SJCRH30 (cell line): ENCODE measurements at regions not wholly inside any gene's neighbourhood (a gene's known extent, or its start where the extent isn't known, plus 50 kb on each side); places are given as distances from the start of the nearest gene placed in this dataset.

Source experiments
- DNase-seq, 2 experiments: peaks; one replicate each; pipeline ENCODE4 v3.0.0-alpha.2; 2015 to 2020
- H3K27ac ChIP-seq: fragments of 250-450 bp; sonication (Bioruptor Pico); 2 replicates; pipeline ENCODE4 v1.5.1; 2020; ENCODE audit warnings: mild to moderate bottlenecking, moderate library complexity
- H3K27me3 ChIP-seq: fragments of 250-450 bp; sonication (Bioruptor Pico); 2 replicates; pipeline ENCODE4 v1.5.1; 2020; ENCODE audit warnings: mild to moderate bottlenecking, moderate library complexity
- H3K36me3 ChIP-seq: fragments of 250-450 bp; sonication (Bioruptor Pico); 2 replicates; pipeline ENCODE4 v1.5.1; 2020; ENCODE audit warnings: mild to moderate bottlenecking, moderate library complexity
- H3K4me1 ChIP-seq: fragments of 250-450 bp; sonication (Bioruptor Pico); 2 replicates; pipeline ENCODE4 v1.5.1; 2020; ENCODE audit warnings: mild to moderate bottlenecking, moderate library complexity
- H3K4me3 ChIP-seq: fragments of 250-450 bp; sonication (Bioruptor Pico); 2 replicates; pipeline ENCODE4 v1.5.1; 2020; ENCODE audit warnings: mild to moderate bottlenecking, moderate library complexity
- H3K9me3 ChIP-seq: fragments of 250-450 bp; sonication (Bioruptor Pico); replicated peaks from 2 replicates; pipeline ENCODE4 v1.5.1; 2020; ENCODE audit warnings: mild to moderate bottlenecking, moderate library complexity

- no peak overlapping the region for H3K4me3 ChIP-seq
- no peaks in the 10 kb centered on the region for H3K27me3 ChIP-seq
- H3K4me1 ChIP-seq: no peaks in the 10 kb centered on the region
- no peak for DNase-seq
- no peaks in the 10 kb centered on the region for H3K9me3 ChIP-seq
- no peaks in the 10 kb centered on the region for H3K36me3 ChIP-seq
- H3K27ac ChIP-seq: no peak overlapping the region
Observed at GRCh38 chr18:42137693-42138375, 182.8 kb downstream of the PIK3C3 start.

- Histone ChIP-seq H3K27me3 (no peaks in the 10 kb centered on the region), H3K4me3 (no peak overlapping the region), H3K4me1 (no peaks in the 10 kb centered on the region), H3K9me3 (no peaks in the 10 kb centered on the region), H3K36me3 (no peaks in the 10 kb centered on the region), H3K27ac (no peak overlapping the region)
- peak; percentile 4 to 6 for DNase-seq
Observed at GRCh38 chr18:42141439-42141838, 186.4 kb downstream of the PIK3C3 start.

DNA sequence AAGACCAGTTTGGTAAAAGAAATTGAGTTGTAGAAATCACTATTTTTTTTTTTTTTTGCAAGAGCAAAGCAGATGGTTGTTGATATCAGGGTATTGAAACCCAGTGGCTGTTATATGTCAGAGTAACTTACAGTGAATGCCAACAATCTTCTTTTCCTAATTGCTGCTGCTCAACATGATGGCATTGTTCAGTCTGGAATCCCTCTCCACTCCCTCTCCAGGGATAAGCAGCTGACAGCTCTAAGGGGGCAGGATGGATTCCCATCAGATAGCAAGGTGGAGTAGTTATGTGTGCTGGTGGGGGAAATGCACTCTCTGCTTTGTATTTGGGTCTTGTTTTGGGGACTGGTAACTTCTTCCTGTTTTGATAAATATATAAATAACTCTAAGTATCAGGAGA lies 200.0 kb downstream of the PIK3C3 start:
- no peaks in the 10 kb centered on the region for H3K27me3 ChIP-seq
- H3K4me1 ChIP-seq: peaks cover 3% of the 10 kb centered on the region
- DNase-seq: no peak
- H3K27ac ChIP-seq: no peak overlapping the region
- no peaks in the 10 kb centered on the region for H3K9me3 ChIP-seq
- H3K36me3 ChIP-seq: no peaks in the 10 kb centered on the region
- H3K4me3 ChIP-seq: no peak overlapping the region

GRCh38 chr18:42156281-42156680 lies 201.2 kb downstream of the PIK3C3 start:
- H3K27ac ChIP-seq: no peak overlapping the region
- peaks cover 3% of the 10 kb centered on the region for H3K4me1 ChIP-seq
- no peaks in the 10 kb centered on the region for H3K36me3 ChIP-seq
- H3K27me3 ChIP-seq: no peaks in the 10 kb centered on the region
- no peaks in the 10 kb centered on the region for H3K9me3 ChIP-seq
- H3K4me3 ChIP-seq: no peak overlapping the region
- no peak for DNase-seq

GRCh38 chr18:42157420-42157819 lies 202.4 kb downstream of the PIK3C3 start:
- Histone ChIP-seq H3K27me3 (no peaks in the 10 kb centered on the region), H3K4me1 (peaks cover 3% of the 10 kb centered on the region), H3K4me3 (no peak overlapping the region), H3K27ac (no peak overlapping the region), H3K36me3 (no peaks in the 10 kb centered on the region), H3K9me3 (no peaks in the 10 kb centered on the region)
- DNase-seq: no peak

DNA sequence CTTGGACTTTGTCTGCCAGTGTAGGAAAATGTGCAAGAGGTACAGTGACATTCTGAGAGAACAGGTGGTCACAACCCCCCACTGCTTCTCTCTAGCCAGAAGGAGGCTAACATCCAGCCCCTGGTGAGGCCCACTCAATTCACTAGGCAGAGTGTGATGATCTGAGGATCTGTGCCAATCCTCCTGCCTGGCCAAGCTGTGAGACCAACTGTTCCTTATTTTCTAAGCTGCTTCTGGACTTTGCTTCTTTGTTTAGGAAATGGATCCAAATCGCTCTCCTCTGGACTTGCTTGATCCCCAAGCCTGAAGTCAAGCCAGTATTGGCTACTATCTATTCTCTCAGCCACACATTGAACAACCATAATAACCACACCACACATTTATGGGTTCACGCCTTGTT lies 202.8 kb downstream of the PIK3C3 start:
- peak; percentile 6 to 27 for DNase-seq
- H3K4me3 ChIP-seq: no peak overlapping the region
- no peak overlapping the region for H3K27ac ChIP-seq
- H3K27me3 ChIP-seq: no peaks in the 10 kb centered on the region
- H3K36me3 ChIP-seq: no peaks in the 10 kb centered on the region
- H3K4me1 ChIP-seq: peaks cover 3% of the 10 kb centered on the region
- H3K9me3 ChIP-seq: no peaks in the 10 kb centered on the region

GRCh38 chr18:42159146-42159545 lies 204.1 kb downstream of the PIK3C3 start:
- no peaks in the 10 kb centered on the region for H3K36me3 ChIP-seq
- no peaks in the 10 kb centered on the region for H3K27me3 ChIP-seq
- no peak for DNase-seq
- H3K27ac ChIP-seq: no peak overlapping the region
- no peaks in the 10 kb centered on the region for H3K9me3 ChIP-seq
- H3K4me1 ChIP-seq: peaks cover 8% of the 10 kb centered on the region
- H3K4me3 ChIP-seq: no peak overlapping the region

GRCh38 chr18:42163321-42163720 lies 208.3 kb downstream of the PIK3C3 start:
- Histone ChIP-seq H3K4me1 (0 out of 2 replicates have a peak, but pooled peaks cover 8% of the 10 kb centered on the region), H3K27ac (peak overlapping the region; percentile 41), H3K27me3 (no peaks in the 10 kb centered on the region), H3K9me3 (no peaks in the 10 kb centered on the region), H3K4me3 (no peak overlapping the region), H3K36me3 (no peaks in the 10 kb centered on the region)
- peak; percentile 22 to 32 for DNase-seq

DNA sequence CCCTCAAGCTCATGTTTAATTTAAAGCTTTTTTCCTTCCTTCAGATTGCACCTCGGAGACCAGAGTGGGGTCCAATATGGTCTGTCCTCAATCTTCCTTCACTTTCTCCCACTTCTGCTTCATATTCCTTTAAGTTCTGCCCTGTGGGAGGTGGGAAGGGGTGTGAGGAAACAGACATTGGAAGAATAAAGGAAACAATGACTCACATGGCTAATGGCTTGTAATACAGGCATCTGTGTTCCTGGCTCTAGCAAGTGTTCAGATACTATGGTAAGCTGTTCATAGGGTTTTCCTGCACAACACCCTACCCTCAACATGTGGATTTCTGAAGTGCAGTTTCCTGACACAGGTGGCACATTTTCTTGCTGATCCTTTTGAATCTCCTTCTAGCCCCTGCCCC lies 209.5 kb downstream of the PIK3C3 start:
- H3K4me3 ChIP-seq: no peak overlapping the region
- H3K9me3 ChIP-seq: no peaks in the 10 kb centered on the region
- H3K27me3 ChIP-seq: no peaks in the 10 kb centered on the region
- no peaks in the 10 kb centered on the region for H3K36me3 ChIP-seq
- H3K27ac ChIP-seq: no peak overlapping the region
- no peak for DNase-seq
- 0 out of 2 replicates have a peak, but pooled peaks cover 8% of the 10 kb centered on the region for H3K4me1 ChIP-seq

GRCh38 chr18:42165922-42166513 lies 211.0 kb downstream of the PIK3C3 start:
- Histone ChIP-seq H3K36me3 (no peaks in the 10 kb centered on the region), H3K9me3 (no peaks in the 10 kb centered on the region), H3K4me3 (no peak overlapping the region), H3K27ac (no peak overlapping the region), H3K27me3 (no peaks in the 10 kb centered on the region), H3K4me1 (0 out of 2 replicates have a peak, but pooled peaks cover 8% of the 10 kb centered on the region)
- no peak for DNase-seq

DNA sequence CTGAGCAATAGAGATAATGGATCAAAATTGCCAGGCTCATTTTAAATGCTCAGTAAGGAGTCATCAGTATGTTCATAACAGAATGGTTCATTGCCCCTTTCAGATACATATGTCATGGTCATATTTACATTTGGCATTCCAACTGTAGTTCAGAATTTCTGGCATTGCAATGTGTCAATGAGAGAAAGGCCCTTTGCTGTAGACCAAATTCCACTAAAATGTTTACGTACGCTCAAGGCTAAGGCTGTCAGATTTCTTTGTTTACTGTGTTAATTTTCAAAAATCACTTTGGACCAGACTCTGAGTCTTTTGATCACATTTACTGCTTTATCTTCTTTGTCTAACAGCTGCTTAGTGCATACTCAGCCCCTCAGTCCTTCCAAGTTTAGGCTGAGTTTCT lies 213.5 kb downstream of the PIK3C3 start:
- no peak overlapping the region for H3K4me3 ChIP-seq
- H3K36me3 ChIP-seq: no peaks in the 10 kb centered on the region
- no peak for DNase-seq
- no peaks in the 10 kb centered on the region for H3K9me3 ChIP-seq
- H3K27me3 ChIP-seq: no peaks in the 10 kb centered on the region
- peak overlapping the region; percentile 33; the same call in 1 of the 2 replicates for H3K27ac ChIP-seq
- H3K4me1 ChIP-seq: 0 out of 2 replicates have a peak, but pooled peaks cover 8% of the 10 kb centered on the region

DNA sequence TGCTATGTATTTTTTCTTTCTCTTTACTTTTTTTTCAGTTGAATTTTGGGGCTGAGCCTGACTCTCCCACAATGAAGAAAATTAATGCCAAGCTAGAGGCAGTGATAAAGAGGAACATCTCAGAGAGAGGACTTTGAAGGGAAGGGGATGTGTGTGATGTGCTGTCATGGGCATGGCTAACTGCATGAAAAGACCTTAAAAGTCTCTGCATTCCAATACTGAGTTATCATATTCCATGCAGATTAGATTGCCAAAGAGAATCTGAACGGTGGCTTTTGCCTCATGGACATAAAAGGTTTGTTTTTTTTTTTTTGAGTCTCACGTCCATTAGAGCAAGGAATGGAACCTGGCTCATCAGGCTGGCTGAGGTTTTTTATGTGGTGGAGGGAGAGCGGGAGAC lies 213.9 kb downstream of the PIK3C3 start:
- no peak for DNase-seq
- Histone ChIP-seq H3K4me1 (0 out of 2 replicates have a peak, but pooled peaks cover 5% of the 10 kb centered on the region), H3K27me3 (no peaks in the 10 kb centered on the region), H3K9me3 (no peaks in the 10 kb centered on the region), H3K27ac (peak overlapping the region; percentile 33; the same call in 1 of the 2 replicates), H3K4me3 (no peak overlapping the region), H3K36me3 (no peaks in the 10 kb centered on the region)

- peak in 1 of 2 experiments; percentile 24 for DNase-seq
- no peak overlapping the region for H3K27ac ChIP-seq
Observed at GRCh38 chr18:42174909-42175308, 219.9 kb downstream of the PIK3C3 start.

DNA sequence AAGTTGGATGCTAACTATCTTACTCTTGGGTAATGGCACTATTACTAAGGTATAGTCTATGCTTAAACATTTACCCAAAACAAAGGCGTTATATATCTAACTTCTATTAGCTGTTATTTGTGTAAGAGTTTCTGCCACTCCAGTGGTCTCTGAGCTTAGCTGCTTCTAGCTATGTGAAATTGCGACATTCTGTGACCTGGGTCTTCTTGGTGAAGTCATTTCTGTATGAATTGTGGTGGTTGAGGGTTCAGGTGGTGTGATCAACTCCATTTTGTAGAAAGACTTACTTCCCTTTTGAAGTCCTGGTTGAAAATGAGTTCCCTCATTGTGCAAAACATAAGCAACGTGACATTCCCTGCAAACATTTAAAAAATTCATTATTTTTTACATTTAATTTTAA lies 221.6 kb downstream of the PIK3C3 start:
- H3K36me3 ChIP-seq: no peaks in the 10 kb centered on the region
- no peak for DNase-seq
- no peaks in the 10 kb centered on the region for H3K27me3 ChIP-seq
- H3K9me3 ChIP-seq: no peaks in the 10 kb centered on the region
- no peak overlapping the region for H3K4me3 ChIP-seq
- H3K4me1 ChIP-seq: peaks cover 10% of the 10 kb centered on the region
- no peak overlapping the region for H3K27ac ChIP-seq

More at GRCh38 chr18:42174909-42175308, 219.9 kb downstream of the PIK3C3 start:
- no peaks in the 10 kb centered on the region for H3K27me3 ChIP-seq
- H3K4me3 ChIP-seq: no peak overlapping the region
- no peaks in the 10 kb centered on the region for H3K36me3 ChIP-seq
- H3K4me1 ChIP-seq: peaks cover 10% of the 10 kb centered on the region
- H3K9me3 ChIP-seq: no peaks in the 10 kb centered on the region

DNA sequence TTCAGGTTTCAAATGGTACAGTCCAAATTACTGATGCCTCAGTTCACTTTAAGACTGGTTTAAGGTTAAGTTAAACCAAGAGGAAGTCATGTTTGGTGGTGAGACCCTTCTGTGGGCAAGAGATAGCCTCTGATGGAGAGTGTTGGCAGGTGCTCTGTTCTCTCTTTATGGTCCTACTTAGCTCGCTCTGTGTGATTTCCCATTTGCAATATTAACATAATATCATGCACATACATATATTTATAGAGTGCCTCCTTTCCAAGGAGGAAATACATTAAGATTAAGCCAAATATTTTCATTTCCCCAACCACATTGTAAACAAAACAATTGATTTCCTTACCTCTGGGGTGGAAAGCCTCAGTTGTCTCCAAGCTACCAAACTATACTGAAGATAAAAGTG lies 222.4 kb downstream of the PIK3C3 start:
- H3K27me3 ChIP-seq: no peaks in the 10 kb centered on the region
- H3K9me3 ChIP-seq: no peaks in the 10 kb centered on the region
- H3K4me1 ChIP-seq: peaks cover 16% of the 10 kb centered on the region
- no peak overlapping the region for H3K27ac ChIP-seq
- no peak for DNase-seq
- H3K36me3 ChIP-seq: no peaks in the 10 kb centered on the region
- no peak overlapping the region for H3K4me3 ChIP-seq
